ENCODE measurements at regions not wholly inside any gene's neighbourhood (a gene's known extent, or its start where the extent isn't known, plus 50 kb on each side); places are given as distances from the start of the nearest gene placed in this dataset.
"Not testable (repeated sequence)": the region's sequence is repeated elsewhere in the genome, so short reads cannot be mapped to it uniquely, and the experiment has no call there.

GRCh38 chr3:125694761-125695294 is 99.5 kb upstream of the OSBPL11 start:
- DNase-seq (no peak), ATAC-seq (no peak)
- H3K27ac ChIP-seq: no peak overlapping the region
- H3K4me1 ChIP-seq: no peaks in the 10 kb centered on the region
- intact Hi-C loops (cut with DNase I): no loop called here
- H3K27me3 ChIP-seq: no peaks in the 10 kb centered on the region
- no peak for TF ChIP-seq POLR2A (IDR thresholded peaks at IDR 0.05)
- TF ChIP-seq, protein P1, sequence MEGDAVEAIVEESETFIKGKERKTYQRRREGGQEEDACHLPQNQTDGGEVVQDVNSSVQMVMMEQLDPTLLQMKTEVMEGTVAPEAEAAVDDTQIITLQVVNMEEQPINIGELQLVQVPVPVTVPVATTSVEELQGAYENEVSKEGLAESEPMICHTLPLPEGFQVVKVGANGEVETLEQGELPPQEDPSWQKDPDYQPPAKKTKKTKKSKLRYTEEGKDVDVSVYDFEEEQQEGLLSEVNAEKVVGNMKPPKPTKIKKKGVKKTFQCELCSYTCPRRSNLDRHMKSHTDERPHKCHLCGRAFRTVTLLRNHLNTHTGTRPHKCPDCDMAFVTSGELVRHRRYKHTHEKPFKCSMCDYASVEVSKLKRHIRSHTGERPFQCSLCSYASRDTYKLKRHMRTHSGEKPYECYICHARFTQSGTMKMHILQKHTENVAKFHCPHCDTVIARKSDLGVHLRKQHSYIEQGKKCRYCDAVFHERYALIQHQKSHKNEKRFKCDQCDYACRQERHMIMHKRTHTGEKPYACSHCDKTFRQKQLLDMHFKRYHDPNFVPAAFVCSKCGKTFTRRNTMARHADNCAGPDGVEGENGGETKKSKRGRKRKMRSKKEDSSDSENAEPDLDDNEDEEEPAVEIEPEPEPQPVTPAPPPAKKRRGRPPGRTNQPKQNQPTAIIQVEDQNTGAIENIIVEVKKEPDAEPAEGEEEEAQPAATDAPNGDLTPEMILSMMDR (IDR thresholded peaks at IDR 0.05): no peak
- WGBS (ENCODE audit: insufficient coverage, low coverage, low lambda C conversion rate, missing lambda C conversion rate): 86% methylated on average over 13 of the region's 14 CpGs
- no peaks in the 10 kb centered on the region for H3K36me3 ChIP-seq
- no peak overlapping the region for H3K4me3 ChIP-seq
- no peaks in the 10 kb centered on the region for H3K9me3 ChIP-seq

GRCh38 chr3:125695688-125696087 is 100.4 kb upstream of the OSBPL11 start:
- DNase-seq: no peak
- H3K9me3 ChIP-seq: no peaks in the 10 kb centered on the region
- no peak overlapping the region for H3K4me3 ChIP-seq
- no peak for TF ChIP-seq POLR2A (IDR thresholded peaks at IDR 0.05)
- TF ChIP-seq, protein P1 (IDR thresholded peaks at IDR 0.05): no peak
- no peaks in the 10 kb centered on the region for H3K4me1 ChIP-seq
- no peaks in the 10 kb centered on the region for H3K27me3 ChIP-seq
- no peaks in the 10 kb centered on the region for H3K36me3 ChIP-seq
- H3K27ac ChIP-seq: no peak overlapping the region
- 100% methylated on average over 2 of the region's 6 CpGs for WGBS (ENCODE audit: insufficient coverage, low coverage, low lambda C conversion rate, missing lambda C conversion rate)
- intact Hi-C loops (cut with DNase I): no loop called here
- ATAC-seq: no peak

DNA sequence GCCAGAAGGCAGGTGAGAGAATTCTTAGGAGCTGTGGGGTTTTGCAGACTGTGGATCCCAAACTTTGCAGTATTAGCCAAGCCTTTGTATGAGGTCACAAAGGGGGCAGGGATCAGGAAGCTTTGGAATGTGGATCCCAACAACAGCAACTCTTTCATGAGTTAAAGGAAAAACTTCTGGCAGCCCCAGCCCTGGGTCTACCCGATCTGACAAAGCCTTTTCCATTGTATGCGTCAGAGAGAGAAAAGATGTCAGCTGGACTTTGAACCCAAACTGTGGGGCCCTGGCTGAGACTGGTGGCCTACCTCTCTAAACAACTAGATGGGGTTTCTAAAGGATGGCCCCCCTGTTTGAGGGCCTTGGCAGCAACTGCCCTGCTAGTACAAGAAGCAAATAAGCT is 101.8 kb upstream of the OSBPL11 start:
- H3K27ac ChIP-seq; DNase-seq; ATAC-seq; H3K36me3 ChIP-seq; intact Hi-C loops (cut with DNase I); H3K4me3 ChIP-seq; H3K4me1 ChIP-seq; H3K9me3 ChIP-seq; H3K27me3 ChIP-seq: not testable (repeated sequence)
- no CpG with 5 or more reads among the region's 2 CpGs for WGBS (ENCODE audit: insufficient coverage, low coverage, low lambda C conversion rate, missing lambda C conversion rate)

GRCh38 chr3:125697979-125698640 is 102.8 kb upstream of the OSBPL11 start:
- DNase-seq: not testable (repeated sequence)
- WGBS (ENCODE audit: insufficient coverage, low coverage, low lambda C conversion rate, missing lambda C conversion rate): 86% methylated on average over 12 of the region's 13 CpGs

GRCh38 chr3:125715651-125716050 is 120.4 kb upstream of the OSBPL11 start:
- H3K9me3 ChIP-seq: no peaks in the 10 kb centered on the region
- TF ChIP-seq, protein P1 (IDR thresholded peaks at IDR 0.05): no peak
- no peak for TF ChIP-seq POLR2A (IDR thresholded peaks at IDR 0.05)
- 60% methylated on average over 1 of the region's 24 CpGs for WGBS (ENCODE audit: insufficient coverage, low coverage, low lambda C conversion rate, missing lambda C conversion rate)
- no peaks in the 10 kb centered on the region for H3K4me1 ChIP-seq
- H3K27me3 ChIP-seq: no peaks in the 10 kb centered on the region
- no peak overlapping the region for H3K4me3 ChIP-seq
- DNase-seq (no peak), ATAC-seq (no peak)
- H3K27ac ChIP-seq: no peak overlapping the region
- intact Hi-C loops (cut with DNase I): no loop called here
- no peaks in the 10 kb centered on the region for H3K36me3 ChIP-seq

More at GRCh38 chr3:125697979-125698640, 102.8 kb upstream of the OSBPL11 start:
- H3K27ac ChIP-seq; H3K36me3 ChIP-seq; H3K9me3 ChIP-seq; H3K27me3 ChIP-seq; H3K4me1 ChIP-seq; intact Hi-C loops (cut with DNase I); ATAC-seq; H3K4me3 ChIP-seq: not testable (repeated sequence)
- TF ChIP-seq, protein P1 (IDR thresholded peaks at IDR 0.05): peak in 2 of 4 donors; percentile 3 to 7

GRCh38 chr3:125732151-125732550 is 136.9 kb upstream of the OSBPL11 start:
- H3K27ac ChIP-seq; H3K4me3 ChIP-seq; ATAC-seq; H3K4me1 ChIP-seq; H3K27me3 ChIP-seq; intact Hi-C loops (cut with DNase I); DNase-seq; H3K9me3 ChIP-seq; H3K36me3 ChIP-seq: not testable (repeated sequence)
- 49% methylated on average over 8 of the region's 11 CpGs for WGBS (ENCODE audit: insufficient coverage, low coverage, low lambda C conversion rate, missing lambda C conversion rate)

DNA sequence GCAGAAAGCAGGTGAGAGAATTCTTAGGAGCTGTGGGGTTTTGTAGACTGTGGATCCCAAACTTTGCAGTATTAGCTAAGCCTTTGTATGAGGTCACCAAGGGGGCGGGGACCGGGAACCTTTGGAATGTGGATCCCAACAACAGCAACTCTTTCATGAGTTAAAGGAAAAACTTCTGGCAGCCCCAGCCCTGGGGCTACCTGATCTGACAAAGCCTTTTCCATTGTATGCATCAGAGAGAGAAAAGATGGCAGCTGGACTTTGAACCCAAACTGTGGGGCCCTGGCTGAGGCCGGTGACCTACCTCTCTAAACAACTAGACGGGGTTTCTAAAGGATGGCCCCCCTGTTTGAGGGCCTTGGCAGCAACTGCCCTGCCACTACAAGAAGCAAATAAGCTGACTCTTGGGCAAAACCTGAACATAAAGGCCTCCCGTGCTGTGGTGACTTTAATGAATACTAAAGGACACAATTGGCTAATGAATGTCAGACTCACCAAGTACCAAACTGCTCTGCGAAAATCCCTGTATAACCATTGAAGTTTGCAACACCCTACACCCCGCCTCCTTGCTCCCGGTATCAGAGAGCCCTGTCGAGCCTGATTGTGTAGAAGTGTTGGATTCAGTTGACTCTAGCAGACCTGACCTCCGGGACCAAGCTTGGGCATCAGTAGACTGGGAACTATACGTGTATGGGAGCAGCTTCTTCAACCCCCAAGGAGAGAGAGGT is 146.9 kb upstream of the OSBPL11 start:
- intact Hi-C loops (cut with DNase I); H3K27me3 ChIP-seq; DNase-seq; H3K27ac ChIP-seq; H3K4me3 ChIP-seq; H3K4me1 ChIP-seq; H3K9me3 ChIP-seq; H3K36me3 ChIP-seq; ATAC-seq: not testable (repeated sequence)
- 48% methylated on average over 5 of the region's 11 CpGs for WGBS (ENCODE audit: insufficient coverage, low coverage, low lambda C conversion rate, missing lambda C conversion rate)

Measured in right lobe of liver (tissue), 6 donors.